ENCODE measurements at regions not wholly inside any gene's neighbourhood (a gene's known extent, or its start where the extent isn't known, plus 50 kb on each side); places are given as distances from the start of the nearest gene placed in this dataset.

DNA sequence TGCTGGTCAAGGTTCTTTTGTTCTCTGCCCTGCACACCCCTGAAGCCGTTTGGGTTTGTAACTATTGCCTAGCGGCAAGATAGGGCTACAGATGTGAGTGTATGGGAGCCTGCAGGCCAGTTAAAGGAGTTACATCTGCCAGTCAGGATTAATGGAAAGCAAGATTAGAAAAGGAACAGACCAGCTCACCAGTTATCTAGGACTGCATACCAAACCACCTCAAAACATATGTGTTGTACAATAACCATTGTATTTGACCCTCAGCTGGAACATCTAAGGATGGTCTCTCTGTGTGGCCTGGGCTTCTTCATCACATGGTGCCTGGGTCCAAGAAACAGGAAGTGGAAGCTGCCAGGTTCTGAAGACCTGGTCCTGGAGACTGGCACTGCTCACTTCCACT is 52.5 kb upstream of the FBXO28 start:
- no peak for DNase-seq (ENCODE audit: extremely low read depth, insufficient read length)
- TF ChIP-seq, protein P1, sequence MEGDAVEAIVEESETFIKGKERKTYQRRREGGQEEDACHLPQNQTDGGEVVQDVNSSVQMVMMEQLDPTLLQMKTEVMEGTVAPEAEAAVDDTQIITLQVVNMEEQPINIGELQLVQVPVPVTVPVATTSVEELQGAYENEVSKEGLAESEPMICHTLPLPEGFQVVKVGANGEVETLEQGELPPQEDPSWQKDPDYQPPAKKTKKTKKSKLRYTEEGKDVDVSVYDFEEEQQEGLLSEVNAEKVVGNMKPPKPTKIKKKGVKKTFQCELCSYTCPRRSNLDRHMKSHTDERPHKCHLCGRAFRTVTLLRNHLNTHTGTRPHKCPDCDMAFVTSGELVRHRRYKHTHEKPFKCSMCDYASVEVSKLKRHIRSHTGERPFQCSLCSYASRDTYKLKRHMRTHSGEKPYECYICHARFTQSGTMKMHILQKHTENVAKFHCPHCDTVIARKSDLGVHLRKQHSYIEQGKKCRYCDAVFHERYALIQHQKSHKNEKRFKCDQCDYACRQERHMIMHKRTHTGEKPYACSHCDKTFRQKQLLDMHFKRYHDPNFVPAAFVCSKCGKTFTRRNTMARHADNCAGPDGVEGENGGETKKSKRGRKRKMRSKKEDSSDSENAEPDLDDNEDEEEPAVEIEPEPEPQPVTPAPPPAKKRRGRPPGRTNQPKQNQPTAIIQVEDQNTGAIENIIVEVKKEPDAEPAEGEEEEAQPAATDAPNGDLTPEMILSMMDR (IDR thresholded peaks at IDR 0.05; ENCODE audit: insufficient read depth, low read length, poor library complexity, severe bottlenecking) = no peak
- no peaks in the 10 kb centered on the region for H3K36me3 ChIP-seq (ENCODE audit: control insufficient read depth, insufficient read depth, low read length)
- no peak overlapping the region for H3K4me3 ChIP-seq (replicated peaks; ENCODE audit: low read depth, low read length)
- no peaks in the 10 kb centered on the region; the same call in 1 of the 2 replicates for H3K27me3 ChIP-seq (replicated peaks; ENCODE audit: control insufficient read depth, insufficient read depth, low read length)

DNA sequence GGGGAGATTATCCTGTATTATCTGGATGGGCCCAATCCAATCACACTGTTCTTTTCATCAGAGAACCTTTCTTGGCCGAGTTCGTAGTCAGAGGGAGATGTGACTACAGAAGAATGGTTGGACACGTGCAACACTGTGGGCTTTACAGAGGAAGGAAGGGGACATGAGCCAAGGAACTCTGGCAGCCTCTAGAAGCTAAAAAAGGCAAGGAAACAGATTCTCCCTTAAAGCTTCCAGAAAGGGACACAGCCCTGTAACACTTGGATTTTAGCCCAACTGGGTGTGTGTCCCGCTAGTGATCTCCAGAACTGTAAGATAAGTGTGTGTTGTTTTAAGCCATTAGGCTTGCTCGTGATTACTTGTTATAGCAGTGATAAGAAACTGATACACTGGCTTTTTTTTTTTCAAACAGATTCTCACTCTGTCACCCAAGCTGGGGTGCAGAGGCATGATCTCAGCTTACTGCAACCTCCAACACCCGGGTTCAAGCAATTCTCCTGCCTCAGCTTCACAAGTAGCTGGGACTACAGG is 53.9 kb upstream of the FBXO28 start:
- no peak overlapping the region for H3K4me3 ChIP-seq (replicated peaks; ENCODE audit: low read depth, low read length)
- TF ChIP-seq, protein P1 (IDR thresholded peaks at IDR 0.05; ENCODE audit: insufficient read depth, low read length, poor library complexity, severe bottlenecking) = no peak
- no peak for DNase-seq (ENCODE audit: extremely low read depth, insufficient read length)
- H3K27me3 ChIP-seq (replicated peaks; ENCODE audit: control insufficient read depth, insufficient read depth, low read length) = no peaks in the 10 kb centered on the region; the same call in 1 of the 2 replicates
- no peaks in the 10 kb centered on the region for H3K36me3 ChIP-seq (ENCODE audit: control insufficient read depth, insufficient read depth, low read length)

DNA sequence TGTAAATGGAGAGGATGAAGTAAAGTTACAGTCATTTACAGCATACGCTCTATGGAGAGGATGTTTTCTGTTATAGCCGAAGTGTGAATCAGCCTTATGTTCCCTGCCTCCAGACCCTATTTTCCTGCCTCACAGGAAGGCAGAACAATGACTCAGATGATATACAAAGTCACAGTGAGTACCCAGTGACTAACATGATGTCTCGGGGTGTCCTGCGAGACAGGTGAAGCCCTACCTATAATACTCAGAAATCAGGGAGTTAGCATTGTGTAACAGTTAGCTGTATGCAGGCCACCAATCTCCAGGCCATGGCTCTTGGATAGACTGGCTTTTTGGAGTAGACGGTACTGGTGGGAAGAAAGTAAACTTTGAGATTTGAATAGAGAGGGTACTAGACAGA is 55.6 kb upstream of the FBXO28 start:
- no peak for DNase-seq (ENCODE audit: extremely low read depth, insufficient read length)
- TF ChIP-seq, protein P1 (IDR thresholded peaks at IDR 0.05; ENCODE audit: insufficient read depth, low read length, poor library complexity, severe bottlenecking) = no peak
- H3K27me3 ChIP-seq (replicated peaks; ENCODE audit: control insufficient read depth, insufficient read depth, low read length) = no peaks in the 10 kb centered on the region; the same call in 1 of the 2 replicates
- H3K4me3 ChIP-seq (replicated peaks; ENCODE audit: low read depth, low read length) = no peak overlapping the region
- no peaks in the 10 kb centered on the region for H3K36me3 ChIP-seq (ENCODE audit: control insufficient read depth, insufficient read depth, low read length)

DNA sequence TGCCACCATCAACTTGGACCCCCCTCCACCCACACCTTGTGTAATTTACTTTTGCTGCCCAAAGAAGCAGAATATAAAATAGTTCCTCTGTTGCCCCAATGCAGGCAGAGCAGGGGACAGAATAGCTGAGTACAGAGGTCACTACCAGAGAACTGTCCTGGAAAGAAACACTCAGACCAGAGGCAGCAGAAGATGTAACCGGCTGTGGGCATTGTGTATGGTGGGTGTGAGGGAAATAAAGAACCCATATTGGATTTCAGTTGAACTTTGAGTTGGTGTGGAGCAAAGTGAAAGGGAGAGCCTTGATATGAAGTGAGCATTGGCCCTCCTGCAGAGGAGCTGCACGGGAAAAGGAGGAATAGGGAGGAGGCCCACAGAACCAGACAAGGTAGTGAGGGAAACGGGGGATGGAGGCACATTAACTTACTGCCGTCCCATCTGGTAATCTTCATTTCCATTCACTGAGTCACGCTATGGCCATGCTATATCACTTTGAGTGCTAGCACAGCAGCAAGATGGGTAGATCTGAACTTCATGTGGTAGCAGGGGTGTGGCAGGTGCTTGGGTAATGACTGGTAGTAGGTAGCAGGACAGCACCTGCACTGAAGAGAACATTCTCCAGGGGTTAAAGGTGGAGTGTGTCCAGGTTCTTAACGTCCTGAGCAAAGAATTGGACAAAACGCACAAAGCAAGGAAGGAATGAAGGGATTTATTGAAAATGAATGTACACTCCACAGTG is 56.3 kb upstream of the FBXO28 start:
- DNase-seq (ENCODE audit: extremely low read depth, insufficient read length) = no peak
- no peaks in the 10 kb centered on the region; the same call in 1 of the 2 replicates for H3K27me3 ChIP-seq (replicated peaks; ENCODE audit: control insufficient read depth, insufficient read depth, low read length)
- no peak overlapping the region for H3K4me3 ChIP-seq (replicated peaks; ENCODE audit: low read depth, low read length)
- TF ChIP-seq, protein P1 (IDR thresholded peaks at IDR 0.05; ENCODE audit: insufficient read depth, low read length, poor library complexity, severe bottlenecking) = no peak
- H3K36me3 ChIP-seq (ENCODE audit: control insufficient read depth, insufficient read depth, low read length) = no peaks in the 10 kb centered on the region

DNA sequence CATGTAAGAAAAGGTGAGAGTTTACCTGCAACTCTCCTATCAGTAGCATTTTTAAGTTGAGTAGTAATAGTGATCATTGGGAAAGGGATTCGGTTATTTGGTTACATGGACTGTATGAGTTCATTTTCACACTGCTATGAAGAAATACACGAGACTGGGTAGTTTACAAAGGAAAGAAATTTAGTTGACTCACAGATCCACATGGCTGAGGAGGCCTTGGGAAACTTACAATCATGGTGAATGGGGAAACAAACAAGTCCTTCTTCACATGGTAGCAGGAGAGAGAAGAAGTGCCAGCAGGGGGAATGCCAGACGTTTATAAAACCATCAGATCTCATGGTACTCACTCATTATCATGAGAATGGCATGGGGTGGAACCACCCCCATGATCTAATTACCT is 59.3 kb upstream of the FBXO28 start:
- no peak overlapping the region for H3K4me3 ChIP-seq (replicated peaks; ENCODE audit: low read depth, low read length)
- TF ChIP-seq, protein P1 (IDR thresholded peaks at IDR 0.05; ENCODE audit: insufficient read depth, low read length, poor library complexity, severe bottlenecking) = no peak
- no peaks in the 10 kb centered on the region for H3K36me3 ChIP-seq (ENCODE audit: control insufficient read depth, insufficient read depth, low read length)
- DNase-seq (ENCODE audit: extremely low read depth, insufficient read length) = no peak
- H3K27me3 ChIP-seq (replicated peaks; ENCODE audit: control insufficient read depth, insufficient read depth, low read length) = no peaks in the 10 kb centered on the region; the same call in 1 of the 2 replicates

All from GM06990 (cell line).